ENCODE measurements at regions not wholly inside any gene's neighbourhood (a gene's known extent, or its start where the extent isn't known, plus 50 kb on each side); places are given as distances from the start of the nearest gene placed in this dataset.

DNA sequence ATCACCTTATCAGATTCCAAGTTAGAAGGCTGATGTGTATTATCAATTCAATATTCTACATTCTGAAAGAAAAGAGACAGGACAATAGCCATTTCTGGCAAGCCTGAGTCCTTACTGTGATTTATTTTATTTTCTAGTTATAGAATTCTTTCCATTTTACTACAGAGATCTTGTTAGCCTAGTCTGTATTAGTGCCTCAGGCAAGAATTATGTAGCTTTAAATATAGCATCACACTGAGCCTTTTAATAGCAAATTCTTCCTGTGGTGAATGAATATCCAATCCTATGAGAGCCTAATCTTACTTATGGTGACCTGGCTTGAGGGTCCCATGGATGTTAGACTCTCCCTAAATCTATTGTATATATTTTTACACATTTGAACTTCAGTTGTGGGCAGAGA, 732.8 kb upstream of the CITED2 start:
- TF ChIP-seq, protein P1, sequence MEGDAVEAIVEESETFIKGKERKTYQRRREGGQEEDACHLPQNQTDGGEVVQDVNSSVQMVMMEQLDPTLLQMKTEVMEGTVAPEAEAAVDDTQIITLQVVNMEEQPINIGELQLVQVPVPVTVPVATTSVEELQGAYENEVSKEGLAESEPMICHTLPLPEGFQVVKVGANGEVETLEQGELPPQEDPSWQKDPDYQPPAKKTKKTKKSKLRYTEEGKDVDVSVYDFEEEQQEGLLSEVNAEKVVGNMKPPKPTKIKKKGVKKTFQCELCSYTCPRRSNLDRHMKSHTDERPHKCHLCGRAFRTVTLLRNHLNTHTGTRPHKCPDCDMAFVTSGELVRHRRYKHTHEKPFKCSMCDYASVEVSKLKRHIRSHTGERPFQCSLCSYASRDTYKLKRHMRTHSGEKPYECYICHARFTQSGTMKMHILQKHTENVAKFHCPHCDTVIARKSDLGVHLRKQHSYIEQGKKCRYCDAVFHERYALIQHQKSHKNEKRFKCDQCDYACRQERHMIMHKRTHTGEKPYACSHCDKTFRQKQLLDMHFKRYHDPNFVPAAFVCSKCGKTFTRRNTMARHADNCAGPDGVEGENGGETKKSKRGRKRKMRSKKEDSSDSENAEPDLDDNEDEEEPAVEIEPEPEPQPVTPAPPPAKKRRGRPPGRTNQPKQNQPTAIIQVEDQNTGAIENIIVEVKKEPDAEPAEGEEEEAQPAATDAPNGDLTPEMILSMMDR (IDR thresholded peaks at IDR 0.05; ENCODE audit: low read depth, low read length), result no peak
- TF ChIP-seq POLR2A (IDR thresholded peaks at IDR 0.05; ENCODE audit: extremely low read depth, insufficient read length) (no peak), MYC (IDR thresholded peaks at IDR 0.05; ENCODE audit: low read depth, low read length) (no peak)
- TF ChIP-seq, protein P2, sequence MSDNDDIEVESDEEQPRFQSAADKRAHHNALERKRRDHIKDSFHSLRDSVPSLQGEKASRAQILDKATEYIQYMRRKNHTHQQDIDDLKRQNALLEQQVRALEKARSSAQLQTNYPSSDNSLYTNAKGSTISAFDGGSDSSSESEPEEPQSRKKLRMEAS (IDR thresholded peaks at IDR 0.05; ENCODE audit: low read depth, low read length), result no peak
